GM21447 (cell line): ENCODE measurements at regions not wholly inside any gene's neighbourhood (a gene's known extent, or its start where the extent isn't known, plus 50 kb on each side); places are given as distances from the start of the nearest gene placed in this dataset.

Experiments
- ATAC-seq: cut with Tn5 transposase; IDR thresholded peaks from one replicate; pipeline ENCODE4 v1.9.1; 2021; ENCODE audit not compliant: unreplicated experiment

DNA sequence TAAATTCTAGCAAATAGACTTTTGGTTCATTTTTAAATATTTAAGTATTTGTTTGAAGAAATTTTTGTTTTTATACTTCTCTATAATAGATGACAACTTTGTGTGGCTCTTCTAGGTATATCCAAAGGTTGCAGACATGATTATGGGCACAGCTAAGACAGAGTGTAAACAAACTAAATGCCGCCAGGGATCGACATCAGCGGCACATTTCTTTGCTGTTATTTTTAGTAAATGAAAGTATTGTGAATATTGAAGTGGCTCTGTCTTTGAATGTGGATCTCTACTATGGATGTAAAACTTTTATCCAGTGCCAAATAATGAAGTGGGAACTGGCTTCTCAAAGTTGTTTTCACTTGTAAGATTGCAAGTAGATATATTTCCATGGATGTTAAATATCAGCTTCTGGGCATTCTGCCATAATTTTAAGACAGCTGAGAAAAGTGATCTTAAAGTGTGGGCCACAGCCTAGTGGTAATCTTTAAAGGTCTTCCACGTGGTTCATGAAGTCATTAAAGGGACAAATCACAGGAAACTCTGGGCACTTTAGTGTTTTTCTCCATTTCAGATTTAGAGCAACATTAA lies 589.9 kb downstream of the ZNF608 start:
- no peak for ATAC-seq

DNA sequence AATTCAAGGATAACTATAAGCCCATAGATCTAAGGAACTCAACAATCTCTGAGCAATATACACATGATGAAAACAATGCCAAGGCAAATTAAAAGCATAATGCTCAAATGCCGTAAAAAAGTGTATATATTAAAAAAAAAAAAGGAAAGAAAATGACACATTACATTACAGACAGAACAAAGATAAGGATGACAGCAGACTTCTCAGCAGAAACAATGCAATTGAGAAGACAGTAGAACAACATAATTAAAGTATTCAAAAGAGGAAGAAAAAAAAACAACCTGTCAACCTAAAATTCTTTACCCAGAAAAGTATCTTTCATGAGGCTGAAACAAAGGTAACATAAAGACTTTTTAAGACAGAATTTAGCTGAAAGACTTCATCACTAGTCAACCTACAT lies 591.7 kb downstream of the ZNF608 start:
- ATAC-seq = no peak

DNA sequence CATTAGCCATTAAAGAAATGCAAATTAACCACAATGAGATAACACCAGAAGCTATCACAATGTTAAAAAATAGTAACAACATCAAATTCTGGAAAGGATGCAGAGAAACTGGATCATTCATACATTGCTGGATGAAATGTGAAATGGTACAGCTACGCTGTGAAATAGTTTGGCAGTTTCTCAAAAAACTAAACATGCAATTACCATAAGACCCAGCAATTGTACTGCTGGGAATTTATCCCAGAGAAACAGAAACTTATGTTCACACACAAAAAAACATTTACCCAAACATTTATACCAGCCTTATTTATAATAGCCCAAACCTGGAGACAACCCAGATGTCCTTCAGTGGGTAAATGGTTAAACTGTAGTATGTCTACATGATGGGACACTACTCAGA lies 592.9 kb downstream of the ZNF608 start:
- ATAC-seq = no peak

DNA sequence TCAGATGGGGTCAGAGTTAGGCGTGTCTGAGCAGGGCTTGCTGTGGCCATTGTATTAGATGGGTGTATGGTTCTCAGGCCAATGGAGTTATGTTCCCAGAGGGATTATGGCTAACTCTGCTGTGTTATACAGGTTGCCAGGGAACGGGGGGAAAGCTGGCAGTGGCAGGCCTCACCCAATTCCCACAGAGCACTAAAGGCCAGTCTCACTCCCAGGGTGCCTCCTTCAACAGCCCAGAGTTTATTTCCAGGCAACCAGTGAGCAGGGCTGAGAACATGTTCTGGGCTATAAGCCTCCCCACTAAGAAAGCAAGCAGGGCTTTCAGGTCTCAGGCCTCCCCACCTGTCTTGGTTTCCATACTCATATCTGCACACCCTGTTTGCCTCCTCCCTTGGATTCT lies 597.9 kb downstream of the ZNF608 start:
- no peak for ATAC-seq

DNA sequence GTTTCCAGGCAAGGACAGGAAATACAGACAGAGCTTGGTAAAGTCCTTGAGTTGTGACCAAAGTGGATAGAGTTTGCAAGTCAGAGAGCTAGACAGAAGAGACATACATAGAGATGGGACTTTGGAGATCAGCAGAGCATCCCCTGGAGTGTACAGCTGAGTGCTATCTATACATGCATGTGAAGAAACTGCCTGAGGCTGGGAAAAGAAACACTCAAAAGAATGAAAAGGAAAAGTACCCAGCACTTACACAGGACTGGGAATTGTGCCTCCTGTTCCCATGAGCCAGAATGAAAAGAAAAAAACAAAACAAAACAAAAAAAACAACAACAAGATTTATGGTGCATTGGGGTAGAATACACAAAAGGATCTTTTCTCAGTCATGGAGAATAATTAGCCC lies 606.4 kb downstream of the ZNF608 start:
- no peak for ATAC-seq

DNA sequence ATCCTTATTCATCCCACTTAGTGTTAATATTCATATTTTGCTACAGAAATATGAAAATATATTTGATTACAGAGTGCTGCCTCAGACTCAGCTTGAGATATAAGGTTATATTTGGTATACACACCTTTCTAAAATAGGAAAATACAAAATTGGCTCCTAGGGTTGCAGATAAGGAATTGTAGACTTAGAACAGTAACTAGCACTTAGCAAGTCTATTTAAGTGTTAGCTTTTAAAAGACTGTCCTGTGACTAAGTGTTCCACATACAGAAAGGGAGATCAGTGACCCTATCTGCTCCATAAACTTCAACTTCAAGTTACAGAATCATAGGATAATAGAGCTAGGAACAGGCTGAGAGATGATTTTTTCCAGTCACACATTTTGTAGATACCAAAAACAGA lies 607.0 kb downstream of the ZNF608 start:
- ATAC-seq = no peak

DNA sequence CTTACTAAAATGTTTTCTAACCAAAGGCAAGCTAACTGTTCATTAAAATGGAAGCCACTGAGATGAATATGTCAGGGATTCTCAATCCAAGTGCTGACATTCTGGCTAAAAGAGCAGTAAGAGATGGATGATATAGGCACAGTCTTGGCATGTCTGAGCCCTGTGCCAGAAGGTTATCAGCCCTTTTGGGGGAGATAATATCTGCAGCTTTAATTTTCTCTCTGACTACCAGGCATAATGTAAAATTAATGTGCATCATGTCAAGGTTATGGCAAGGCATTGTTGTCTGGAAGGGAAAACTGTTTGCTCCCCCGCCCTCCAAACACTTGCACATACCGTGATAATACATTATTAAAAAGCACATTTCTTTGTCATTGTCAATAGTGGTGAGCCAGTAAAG lies 609.8 kb downstream of the ZNF608 start:
- no peak for ATAC-seq

DNA sequence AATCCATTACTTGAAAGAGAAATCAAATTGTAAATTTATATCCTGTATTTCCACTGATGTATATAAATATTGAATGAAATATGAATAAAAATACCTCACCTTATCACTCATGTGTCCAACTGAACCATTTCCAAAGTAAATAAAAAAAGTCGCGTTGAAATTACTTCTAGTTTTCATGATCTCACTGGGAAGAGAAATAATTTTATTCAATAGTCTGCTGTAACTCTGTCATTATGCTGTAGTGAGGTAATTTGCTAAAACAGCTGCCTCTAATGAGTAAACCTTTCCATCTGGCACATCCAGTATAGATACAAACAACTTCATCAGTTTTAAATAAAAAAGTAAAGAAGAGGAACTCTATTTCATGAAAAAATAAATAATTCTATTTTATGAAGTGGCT lies 611.5 kb downstream of the ZNF608 start:
- no peak for ATAC-seq

DNA sequence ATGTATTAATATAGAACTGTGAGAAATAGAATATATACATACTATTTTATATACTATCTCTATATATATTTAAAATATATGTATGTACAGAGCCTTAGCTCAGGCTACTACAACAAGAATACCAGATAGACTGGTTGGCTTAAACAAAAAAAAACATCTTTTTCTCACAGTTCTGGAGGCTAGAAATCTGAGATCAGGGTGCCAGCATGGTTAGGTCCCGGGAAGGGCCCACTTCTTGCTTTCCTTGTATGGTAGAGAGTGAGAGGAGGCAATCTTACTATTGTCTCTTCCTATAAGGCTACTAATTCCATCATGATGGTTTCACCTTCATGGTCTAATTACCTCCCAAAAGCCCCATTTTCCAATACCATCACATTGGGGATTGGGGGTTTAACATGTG lies 613.0 kb downstream of the ZNF608 start:
- ATAC-seq = no peak

DNA sequence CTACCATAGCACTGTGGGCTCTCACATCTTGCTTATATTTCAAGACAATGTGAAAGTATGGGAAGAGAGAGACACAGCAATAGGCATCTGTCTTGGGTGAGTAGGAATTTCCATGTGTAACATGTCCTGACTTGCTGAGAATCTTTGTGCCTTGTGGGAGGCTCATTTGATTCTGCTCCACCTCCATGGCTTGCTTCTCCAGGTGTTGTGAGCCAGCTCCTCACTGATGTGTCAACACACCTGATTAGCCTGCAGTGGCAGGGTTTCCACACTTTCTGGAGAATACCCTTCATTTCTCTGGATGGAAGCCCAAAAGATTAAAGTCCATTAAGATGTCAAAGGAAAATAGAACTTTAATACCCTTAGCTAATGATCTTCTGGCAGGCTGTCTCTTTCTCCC lies 613.6 kb downstream of the ZNF608 start:
- no peak for ATAC-seq

DNA sequence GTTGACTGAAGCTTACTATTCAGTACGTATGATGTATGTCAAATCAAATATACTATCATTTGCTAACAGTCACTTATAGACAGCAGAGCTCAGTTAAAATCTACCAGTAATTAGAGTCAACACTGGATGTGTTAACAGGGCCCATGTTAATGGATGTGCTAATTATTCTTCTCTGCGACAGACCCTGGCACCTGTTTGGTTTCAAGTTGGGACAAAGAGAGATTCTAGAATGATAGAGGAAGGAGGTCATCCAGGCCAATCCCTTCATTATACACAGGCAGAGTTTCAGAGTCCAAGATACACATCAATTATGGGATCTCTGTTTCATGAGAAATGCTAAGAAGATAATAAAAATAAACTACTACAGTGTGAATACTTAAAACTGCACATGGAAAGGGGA lies 615.0 kb downstream of the ZNF608 start:
- ATAC-seq = no peak

DNA sequence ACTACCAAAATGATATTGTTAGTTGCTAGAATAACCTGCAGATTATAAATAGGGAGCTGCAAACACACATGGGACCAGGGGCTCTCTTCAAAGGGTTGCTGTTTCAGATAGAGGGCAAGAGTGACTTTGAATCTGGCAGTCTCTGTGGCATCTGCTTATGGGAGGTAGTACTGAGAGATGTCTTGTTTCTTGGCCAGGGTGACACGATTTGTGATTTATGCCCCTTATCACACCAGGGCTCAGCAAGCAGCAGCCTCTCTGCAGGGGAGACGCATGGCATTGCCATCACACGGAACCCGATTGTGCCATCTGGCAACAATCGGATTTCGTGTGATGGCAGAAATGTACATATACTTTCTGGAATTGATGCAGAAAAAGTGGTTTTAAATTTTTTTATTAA lies 615.6 kb downstream of the ZNF608 start:
- ATAC-seq = no peak

DNA sequence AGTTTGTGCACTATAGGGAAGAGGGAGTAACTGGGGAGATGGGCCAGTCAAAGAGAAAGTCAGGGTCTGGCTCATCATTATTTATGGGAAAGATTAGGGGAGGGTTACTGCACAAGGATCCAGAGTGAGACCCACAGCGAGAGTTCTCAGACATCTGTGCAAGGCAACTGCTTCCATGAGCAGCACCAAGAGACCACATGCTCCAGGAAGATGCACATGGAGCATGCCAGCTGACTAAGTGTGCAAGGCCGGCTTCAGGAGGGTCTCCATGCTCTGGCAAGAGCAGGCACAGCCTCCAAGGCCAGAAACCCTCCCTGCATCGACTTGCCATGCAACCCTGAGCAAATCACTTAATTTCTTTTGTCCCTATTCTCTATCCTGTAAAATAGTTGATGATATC lies 616.9 kb downstream of the CSNK1G3 start:
- ATAC-seq = no peak

DNA sequence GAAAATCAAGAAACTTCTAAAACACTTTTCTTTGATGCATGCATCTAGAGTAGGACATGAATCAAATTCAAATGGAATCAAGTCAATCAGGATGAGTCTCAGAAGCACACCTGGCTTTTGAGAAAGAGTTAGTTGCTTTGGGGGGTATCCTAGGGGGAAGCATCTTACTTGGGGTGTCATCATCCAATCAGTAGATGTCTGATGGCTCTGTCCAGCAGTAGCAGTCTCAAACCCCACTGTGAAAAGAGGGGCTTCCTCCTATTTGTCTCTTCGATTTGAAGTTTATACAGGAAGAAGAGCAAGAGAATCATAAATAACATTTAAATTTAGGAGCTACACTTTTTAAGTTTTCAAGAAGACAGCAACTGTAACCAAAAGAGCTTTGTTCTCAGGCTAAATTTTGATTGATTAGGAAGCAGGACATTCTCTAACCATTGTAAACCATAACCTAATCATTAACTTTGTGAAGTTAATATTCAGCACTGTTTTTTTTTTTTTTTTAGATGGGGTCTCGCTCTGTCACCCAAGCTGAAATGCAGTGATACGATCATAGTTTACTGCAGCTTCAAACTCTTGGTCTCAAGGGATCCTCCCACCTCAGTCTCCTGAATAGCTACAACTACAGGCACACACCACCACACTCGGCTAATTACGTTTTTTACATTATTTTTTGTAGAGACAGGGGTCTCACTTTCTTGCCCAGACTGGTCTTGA lies 614.7 kb downstream of the CSNK1G3 start:
- ATAC-seq = peak; percentile 76

DNA sequence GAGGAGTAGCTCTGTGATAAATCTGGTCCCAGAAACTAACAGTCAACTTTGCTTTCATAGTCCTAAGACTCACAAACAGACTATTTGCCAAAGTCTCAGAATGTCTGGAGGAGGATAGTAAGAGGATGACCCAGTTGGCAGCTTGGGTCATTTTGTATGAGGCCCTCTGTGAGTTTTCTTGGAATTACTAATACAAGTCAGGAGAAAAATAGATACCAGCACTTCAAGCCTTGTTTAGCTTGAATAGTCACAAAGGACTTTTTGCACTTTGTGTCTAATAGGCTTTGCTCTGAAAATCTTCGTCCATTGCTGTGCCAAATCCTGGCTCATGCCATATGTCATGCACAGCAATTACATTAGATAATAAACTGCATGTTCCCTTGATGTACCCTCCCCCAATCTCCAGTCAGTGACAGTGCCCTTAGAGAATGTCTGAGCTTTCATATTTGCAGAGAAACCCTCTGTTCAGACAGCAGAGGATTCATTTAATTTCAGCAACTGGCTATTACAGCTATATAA lies 612.8 kb downstream of the CSNK1G3 start:
- no peak for ATAC-seq

DNA sequence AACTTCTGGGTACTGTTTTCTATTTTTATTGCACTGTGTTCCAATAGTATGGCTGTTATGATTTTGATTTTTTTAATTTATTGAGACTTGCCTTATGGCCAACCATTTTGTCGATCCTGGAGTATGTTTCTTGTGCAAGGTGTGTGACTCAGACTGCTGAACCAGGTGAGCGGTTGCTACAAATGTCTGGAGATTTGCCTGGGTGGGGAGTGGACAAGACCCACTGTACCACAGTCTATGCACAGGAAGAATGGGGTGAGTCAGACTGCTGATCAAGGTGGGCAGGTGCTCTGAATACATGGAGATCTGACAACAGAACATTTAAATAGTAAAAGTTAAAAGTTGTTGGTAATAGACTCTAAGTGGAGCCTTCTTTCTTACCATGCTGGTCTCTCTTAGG lies 609.2 kb downstream of the CSNK1G3 start:
- ATAC-seq = no peak

DNA sequence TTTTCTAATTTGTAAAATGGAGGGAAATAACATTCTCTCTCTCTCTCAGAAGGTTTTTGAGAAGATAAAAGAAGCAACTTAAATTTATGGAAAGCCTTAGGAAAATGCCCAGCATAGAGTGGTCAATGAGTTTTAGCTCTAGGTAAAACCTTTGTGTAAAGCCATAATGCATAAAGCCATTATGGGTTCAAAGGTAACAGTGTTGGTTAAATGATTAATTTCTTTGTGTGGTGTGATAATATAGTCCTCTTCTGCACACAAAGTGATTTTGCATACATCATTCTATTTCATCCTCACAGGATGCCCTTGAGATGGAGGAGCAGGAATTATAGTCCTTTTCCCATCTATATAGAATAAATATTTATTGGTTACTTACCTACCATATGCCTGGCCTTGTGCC lies 602.9 kb downstream of the CSNK1G3 start:
- ATAC-seq = no peak

DNA sequence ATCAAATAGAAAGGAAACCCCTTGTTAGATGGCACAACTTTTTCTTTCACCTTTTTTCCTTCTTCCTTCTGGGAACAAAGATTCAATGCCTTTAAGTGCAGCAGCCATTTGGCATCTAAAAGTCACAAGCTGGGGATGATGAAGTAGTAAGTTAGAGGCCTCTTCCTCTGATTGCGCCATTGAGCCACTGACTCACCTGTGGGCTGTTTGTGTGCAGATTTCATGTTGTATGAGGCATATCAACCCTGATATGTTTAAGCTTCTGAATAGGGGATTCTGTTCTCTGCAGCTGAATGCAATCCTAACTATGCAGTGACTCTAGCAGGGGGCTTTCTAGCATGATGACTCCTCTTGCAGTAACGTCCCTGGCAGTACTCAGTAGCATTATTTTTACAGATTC lies 599.9 kb downstream of the CSNK1G3 start:
- no peak for ATAC-seq

DNA sequence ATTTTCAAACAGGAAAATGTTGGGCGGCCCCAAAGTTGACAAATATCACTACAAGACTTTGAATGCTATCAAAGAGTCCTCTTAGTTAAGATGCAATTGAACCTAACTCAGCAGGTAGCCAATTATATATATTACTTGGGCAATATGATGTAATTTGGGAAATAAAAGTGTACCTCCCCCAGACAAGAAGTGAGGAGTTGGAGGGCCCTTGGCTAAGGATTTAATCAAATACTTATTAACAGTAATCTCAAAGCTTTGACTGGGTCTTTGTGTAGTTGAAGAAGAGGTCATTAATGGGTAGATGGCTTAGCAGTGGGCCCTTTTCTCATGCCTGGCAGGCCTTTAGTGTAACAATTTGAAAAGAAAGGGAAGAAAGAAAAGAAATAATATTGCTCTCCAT lies 599.0 kb downstream of the CSNK1G3 start:
- no peak for ATAC-seq

DNA sequence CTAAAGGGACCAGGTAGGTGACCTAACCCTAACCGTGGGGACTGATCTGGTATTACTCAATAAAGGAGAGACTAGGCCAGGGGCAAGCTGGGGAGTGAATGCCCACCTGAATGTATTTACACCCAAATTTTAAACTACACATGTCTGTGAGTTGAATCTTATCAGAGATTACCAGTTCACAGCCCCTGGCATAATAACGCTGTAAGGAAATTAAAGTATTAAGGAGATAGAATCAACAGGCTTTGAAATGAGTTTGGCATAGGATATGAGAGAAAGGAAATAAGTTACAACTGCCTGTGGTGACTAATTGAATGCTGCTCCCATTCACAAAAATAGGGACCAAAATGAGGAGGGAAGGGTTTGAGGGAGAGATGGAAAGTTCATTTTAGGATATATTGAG lies 593.3 kb downstream of the CSNK1G3 start:
- ATAC-seq = no peak

DNA sequence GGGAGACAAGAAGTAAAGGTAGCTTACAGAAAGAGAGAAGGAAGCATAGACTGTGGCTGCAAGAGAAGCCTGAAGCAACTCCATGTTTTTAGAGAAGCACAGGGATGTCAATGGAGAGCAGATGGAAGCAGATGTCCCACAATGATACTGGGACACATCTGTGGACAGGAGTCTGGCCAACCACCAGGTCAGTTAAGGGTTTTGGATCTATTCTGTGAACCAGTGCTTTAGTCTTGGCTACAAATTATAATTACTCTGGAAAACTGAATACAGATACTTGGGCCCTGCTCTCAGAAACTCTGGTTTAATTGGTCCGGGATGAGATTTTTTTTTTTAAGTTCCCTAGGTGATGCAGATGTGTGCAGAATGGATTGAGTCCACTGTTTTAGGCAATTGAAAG lies 592.8 kb downstream of the CSNK1G3 start:
- no peak for ATAC-seq

DNA sequence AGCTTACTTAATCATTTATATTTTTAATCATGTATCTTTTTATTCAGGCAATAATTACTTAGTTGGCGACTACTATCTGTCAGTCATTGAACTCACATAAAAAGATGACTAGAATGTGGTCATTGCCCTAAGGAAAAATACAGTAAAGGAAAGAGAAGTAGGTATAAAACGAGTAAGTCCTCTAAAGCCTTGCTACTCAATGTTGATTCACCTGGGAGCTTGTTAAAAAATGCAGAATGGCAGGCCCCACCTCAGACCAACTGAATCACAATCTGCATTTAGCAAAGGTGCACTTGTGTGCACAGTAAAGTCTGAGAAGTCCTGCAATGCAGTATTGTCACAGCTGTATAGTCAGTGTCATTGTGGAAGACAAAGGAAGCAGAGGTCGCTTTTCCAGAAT lies 592.4 kb downstream of the CSNK1G3 start:
- no peak for ATAC-seq

DNA sequence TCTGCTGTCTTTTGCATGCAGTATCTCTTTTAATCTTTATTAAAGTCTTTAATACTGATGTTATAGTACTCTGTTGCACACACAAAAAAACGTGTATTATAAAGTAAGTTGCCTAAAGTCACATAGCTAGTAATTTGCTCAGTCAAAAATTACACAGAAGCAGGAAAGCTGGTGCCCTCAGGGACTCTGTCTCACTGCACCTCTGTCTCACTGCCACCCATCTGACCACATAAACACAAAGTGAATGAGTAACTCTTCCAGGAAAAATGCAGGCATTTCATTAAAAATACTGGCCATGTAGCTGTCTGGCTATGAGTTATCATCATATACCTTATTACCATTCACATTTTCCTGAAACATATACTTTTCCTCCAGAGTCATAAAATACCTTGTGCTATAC lies 591.7 kb downstream of the CSNK1G3 start:
- ATAC-seq = no peak
